IMR-90 (cell line): ENCODE measurements at regions not wholly inside any gene's neighbourhood (a gene's known extent, or its start where the extent isn't known, plus 50 kb on each side); places are given as distances from the start of the nearest gene placed in this dataset.

ENCODE experiments used
- ATAC-seq: fragments of 200-7000 bp; cut with Tn5 transposase; 2 replicates; pipeline ENCODE4 v1.9.1; 2020; ENCODE audit warnings: low read depth, mild to moderate bottlenecking, moderate library complexity
- BruUV-seq: library from RNA; stranded (reverse); fragments of 400-500 nt; replicated peaks from 2 replicates; lab custom pipeline; 2021; lab: Mats Ljungman, UMichigan
- CTCF ChIA-PET: fragments of 300-600 bp; formaldehyde crosslinking; extraction: SDS; loops from one replicate; lab custom pipeline; 2021; ENCODE audit warnings: antibody characterized with exemption; lab: Yijun Ruan, JAX
- POLR2A ChIA-PET: fragments of 300-600 bp; sonication (Branson Sonifier 250); formaldehyde crosslinking; loops from one replicate; lab custom pipeline; 2022; ENCODE audit warnings: antibody characterized with exemption; ENCODE audit not compliant: unreplicated experiment; lab: Charles Lee
- DNase-seq: peaks from one replicate; pipeline ENCODE4 v3.0.0; 2013
- H2AFZ ChIP-seq: replicated peaks from 2 replicates; pipeline ENCODE3; 2013; ENCODE audit warnings: low read length, mild to moderate bottlenecking; ENCODE audit not compliant: poor library complexity
- H2AK5ac ChIP-seq: 2 replicates; pipeline ENCODE4 v1.6.1; 2013; ENCODE audit warnings: low read depth, low read length, inconsistent platforms
- H2AK9ac ChIP-seq: replicated peaks from 2 replicates; pipeline ENCODE3; 2013; ENCODE audit warnings: mild to moderate bottlenecking, low read depth, low read length, moderate library complexity; ENCODE audit not compliant: poor library complexity
- H2BK120ac ChIP-seq: 2 replicates; pipeline ENCODE4 v1.6.1; 2013; ENCODE audit warnings: low read depth, low read length, inconsistent platforms
- H2BK15ac ChIP-seq: 3 replicates; pipeline ENCODE4 v1.6.1; 2013; ENCODE audit warnings: low read depth, low read length, inconsistent platforms
- H2BK20ac ChIP-seq: 2 replicates; pipeline ENCODE4 v1.6.1; 2013; ENCODE audit warnings: low read depth, mild to moderate bottlenecking, inconsistent platforms, low read length, moderate library complexity
- H2BK5ac ChIP-seq: 2 replicates; pipeline ENCODE4 v1.6.1; 2013; ENCODE audit warnings: mild to moderate bottlenecking, low read depth, low read length, inconsistent platforms; ENCODE audit not compliant: poor library complexity, severe bottlenecking
- H3K14ac ChIP-seq: replicated peaks from 2 replicates; pipeline ENCODE4 v1.6.1; 2013; ENCODE audit warnings: low read depth, low read length, inconsistent platforms
- H3K18ac ChIP-seq: 2 replicates; pipeline ENCODE4 v1.6.1; 2013; ENCODE audit warnings: low read depth, low read length, control low read depth
- H3K23ac ChIP-seq: 2 replicates; pipeline ENCODE4 v1.6.1; 2013; ENCODE audit warnings: low read depth, low read length, inconsistent platforms
- H3K27ac ChIP-seq: 2 replicates; pipeline ENCODE4 v1.5.1; 2013; ENCODE audit warnings: mild to moderate bottlenecking, control low read depth, low read length; ENCODE audit not compliant: insufficient read depth
- H3K27me3 ChIP-seq: 2 replicates; pipeline ENCODE4 v1.6.1; 2013; ENCODE audit warnings: low read length; ENCODE audit not compliant: control insufficient read depth, insufficient read depth
- H3K36me3 ChIP-seq: 2 replicates; pipeline ENCODE4 v1.6.1; 2013; ENCODE audit warnings: low read length, mixed read lengths; ENCODE audit not compliant: control insufficient read depth, insufficient read depth
- H3K4ac ChIP-seq: 2 replicates; pipeline ENCODE4 v1.6.1; 2013; ENCODE audit warnings: low read depth, low read length, inconsistent platforms
- H3K4me1 ChIP-seq: 2 replicates; pipeline ENCODE4 v1.6.1; 2013; ENCODE audit warnings: low read length, mixed read lengths; ENCODE audit not compliant: control insufficient read depth, insufficient read depth
- H3K4me2 ChIP-seq: 2 replicates; pipeline ENCODE4 v1.6.1; 2013; ENCODE audit warnings: low read depth, mild to moderate bottlenecking, control low read depth, low read length, moderate library complexity
- H3K4me3 ChIP-seq: 2 replicates; pipeline ENCODE4 v1.5.1; 2013; ENCODE audit warnings: low read depth, mild to moderate bottlenecking, control low read depth, low read length, moderate library complexity; ENCODE audit not compliant: insufficient read depth
- H3K56ac ChIP-seq: 2 replicates; pipeline ENCODE4 v1.6.1; 2013; ENCODE audit warnings: low read length, inconsistent platforms; ENCODE audit not compliant: insufficient read depth; ENCODE audit errors: extremely low read depth
- H3K79me1 ChIP-seq, 2 experiments: 2 replicates each; pipeline ENCODE4 v1.6.1; 2013; ENCODE audit warnings: low read length in 2 of 2, inconsistent platforms in 1 of 2, low read depth in 1 of 2
- H3K9ac ChIP-seq: 2 replicates; pipeline ENCODE4 v1.6.1; 2013; ENCODE audit warnings: low read depth, low read length, control low read depth
- H3K9me1 ChIP-seq: 2 replicates; pipeline ENCODE4 v1.6.1; 2013; ENCODE audit warnings: low read length, inconsistent platforms; ENCODE audit not compliant: insufficient read depth
- H3K9me3 ChIP-seq: 2 replicates; pipeline ENCODE4 v1.6.1; 2013; ENCODE audit warnings: low read length; ENCODE audit not compliant: control insufficient read depth, insufficient read depth
- H4K20me1 ChIP-seq: 2 replicates; pipeline ENCODE4 v1.6.1; 2013; ENCODE audit warnings: low read length, inconsistent platforms; ENCODE audit not compliant: insufficient read depth
- H4K5ac ChIP-seq: 2 replicates; pipeline ENCODE4 v1.6.1; 2013; ENCODE audit warnings: mild to moderate bottlenecking, low read depth, low read length, control low read depth
- H4K8ac ChIP-seq, 2 experiments: 2 replicates each; pipeline ENCODE4 v1.6.1; 2013; ENCODE audit warnings: low read depth in 2 of 2, low read length in 2 of 2, control low read depth in 1 of 2, inconsistent platforms in 1 of 2
- H4K91ac ChIP-seq: 2 replicates; pipeline ENCODE4 v1.6.1; 2013; ENCODE audit warnings: low read depth, low read length, inconsistent platforms; ENCODE audit not compliant: insufficient read depth
- BHLHE40 ChIP-seq: fragments of 150-350 bp; IDR thresholded peaks from 2 replicates; pipeline ENCODE4 v1.6.1; 2016; ENCODE audit warnings: mild to moderate bottlenecking, low read depth, low read length
- FOS ChIP-seq: fragments of 150-350 bp; IDR thresholded peaks from 2 replicates; pipeline ENCODE4 v1.6.1; 2016; ENCODE audit warnings: low read depth, low read length
- MAFK ChIP-seq: IDR thresholded peaks from 2 replicates; pipeline ENCODE4 v1.6.1; 2012; ENCODE audit warnings: low read depth, low read length, improper control_type of control experiment
- MAZ ChIP-seq: IDR thresholded peaks from 2 replicates; pipeline ENCODE4 v1.6.1; 2012; ENCODE audit warnings: low read depth, mild to moderate bottlenecking, low read length, improper control_type of control experiment, moderate library complexity, borderline replicate concordance
- MXI1 ChIP-seq: IDR thresholded peaks from 2 replicates; pipeline ENCODE4 v1.6.1; 2012; ENCODE audit warnings: low read depth, mild to moderate bottlenecking, low read length, moderate library complexity, borderline replicate concordance
- NFE2L2 ChIP-seq: fragments of 150-350 bp; IDR thresholded peaks from 2 replicates; pipeline ENCODE4 v1.6.1; 2016; ENCODE audit warnings: low read depth, mild to moderate bottlenecking, low read length
- POLR2A ChIP-seq: IDR thresholded peaks from 2 replicates; pipeline ENCODE4 v1.6.1; 2012; ENCODE audit warnings: mild to moderate bottlenecking, low read depth, low read length
- RAD21 ChIP-seq: IDR thresholded peaks from 2 replicates; pipeline ENCODE4 v1.6.1; 2012; ENCODE audit warnings: low read length, improper control_type of control experiment
- RCOR1 ChIP-seq: IDR thresholded peaks from 2 replicates; pipeline ENCODE4 v1.6.1; 2012; ENCODE audit warnings: mild to moderate bottlenecking, low read length, improper control_type of control experiment; ENCODE audit not compliant: insufficient replicate concordance
- RFX5 ChIP-seq: IDR thresholded peaks from 2 replicates; pipeline ENCODE4 v1.8.0; 2012; ENCODE audit warnings: low read depth, mild to moderate bottlenecking, low read length, moderate library complexity
- SMC3 ChIP-seq: fragments of 150-350 bp; IDR thresholded peaks from 2 replicates; pipeline ENCODE4 v1.6.1; 2016; ENCODE audit warnings: low read depth, mild to moderate bottlenecking, antibody characterized with exemption, low read length, moderate library complexity
- WGBS, 2 experiments: methylation state at CpG; one replicate each; pipeline versions ENCODE4 v1.1.5 to v1.1.7; 2013; ENCODE audit warnings: missing lambda C conversion rate in 2 of 2; ENCODE audit not compliant: insufficient read length in 1 of 2; ENCODE audit errors: extremely low coverage in 2 of 2; 5-methylcytosine and 5-hydroxymethylcytosine counted together
- dilution Hi-C: fragments of 300-500 bp; cut with HindIII; formaldehyde crosslinking; loops from one replicate; pipeline ENCODE4 v1.14.3; 2018; ENCODE audit warnings: low sequenced_read_pairs; ENCODE audit not compliant: unreplicated experiment
- in situ Hi-C: fragments of 300-500 bp; cut with MboI; formaldehyde crosslinking; loops from 3 replicates; pipeline ENCODE4 v1.14.3; 2019; ENCODE audit warnings: low sequenced_read_pairs, inconsistent platforms, mixed read lengths
- intact Hi-C: fragments of 100-400 bp; cut with micrococcal nuclease; formaldehyde crosslinking; loops from 2 replicates; pipeline ENCODE4 v1.10.0; 2022
- TF ChIP-seq, protein P1 (sequence below): fragments of 150-350 bp; IDR thresholded peaks from 2 replicates; pipeline ENCODE4 v1.6.1; 2017; ENCODE audit warnings: mild to moderate bottlenecking, antibody characterized with exemption, low read length, low read depth

DNA sequence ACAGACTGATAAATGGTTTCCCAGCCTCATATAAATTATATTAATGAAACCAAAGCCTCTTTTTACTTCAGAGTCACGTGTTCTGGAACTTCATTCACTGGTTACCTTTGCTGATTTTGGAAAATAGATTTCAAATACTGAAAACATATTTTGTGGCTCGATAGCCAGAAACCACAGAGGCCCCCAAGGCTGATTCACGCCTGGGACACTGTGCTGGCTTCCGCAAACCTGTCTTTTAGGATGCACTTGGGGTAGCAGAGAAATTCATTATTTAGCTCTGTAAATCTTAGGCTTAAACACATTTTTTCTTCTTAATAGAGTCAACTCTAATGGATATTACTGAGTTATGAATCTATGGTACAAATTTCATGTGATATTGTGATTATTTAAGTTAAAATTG lies 90.7 kb upstream of the TMEM18 start:
- no peak overlapping the region for H2BK120ac ChIP-seq
- no peak overlapping the region for H2BK15ac ChIP-seq
- H2AK9ac ChIP-seq = no peak overlapping the region
- no peak overlapping the region for H2BK20ac ChIP-seq
- dilution Hi-C loops (no loop called here), intact Hi-C loops (no loop called here), in situ Hi-C loops (no loop called here)
- 40% methylated on average over 1 of the region's 4 CpGs; no CpG with 5 or more reads in 1 of the 2 experiments for WGBS, 2 experiments
- H2AK5ac ChIP-seq = no peak overlapping the region
- no peak overlapping the region for H3K56ac ChIP-seq
- no peak overlapping the region for H4K91ac ChIP-seq
- DNase-seq = no peak
- no peaks in the 10 kb centered on the region for H3K27me3 ChIP-seq
- H3K4me1 ChIP-seq = no peaks in the 10 kb centered on the region
- BruUV-seq = no TSS peak
- H3K27ac ChIP-seq = no peak overlapping the region
- H3K4ac ChIP-seq = no peak overlapping the region
- no peaks in the 10 kb centered on the region for H3K79me1 ChIP-seq
- no peak overlapping the region for H4K8ac ChIP-seq
- POLR2A ChIA-PET = no interaction called here
- TF ChIP-seq MAFK (no peak), MAZ (no peak), POLR2A (no peak), FOS (no peak), RAD21 (no peak), NFE2L2 (no peak), RCOR1 (no peak), BHLHE40 (no peak), MXI1 (no peak), SMC3 (no peak), RFX5 (no peak)
- TF ChIP-seq, protein P1, sequence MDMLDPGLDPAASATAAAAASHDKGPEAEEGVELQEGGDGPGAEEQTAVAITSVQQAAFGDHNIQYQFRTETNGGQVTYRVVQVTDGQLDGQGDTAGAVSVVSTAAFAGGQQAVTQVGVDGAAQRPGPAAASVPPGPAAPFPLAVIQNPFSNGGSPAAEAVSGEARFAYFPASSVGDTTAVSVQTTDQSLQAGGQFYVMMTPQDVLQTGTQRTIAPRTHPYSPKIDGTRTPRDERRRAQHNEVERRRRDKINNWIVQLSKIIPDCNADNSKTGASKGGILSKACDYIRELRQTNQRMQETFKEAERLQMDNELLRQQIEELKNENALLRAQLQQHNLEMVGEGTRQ = no peak
- H3K14ac ChIP-seq = no peak overlapping the region
- H3K9ac ChIP-seq = no peak overlapping the region
- H3K36me3 ChIP-seq = no peaks in the 10 kb centered on the region
- H3K9me1 ChIP-seq = no peaks in the 10 kb centered on the region
- CTCF ChIA-PET = no interaction called here
- no peak overlapping the region for H3K18ac ChIP-seq
- H4K20me1 ChIP-seq = no peaks in the 10 kb centered on the region
- ATAC-seq = no peak
- H4K5ac ChIP-seq = no peak overlapping the region
- no peak overlapping the region for H2AFZ ChIP-seq
- no peak overlapping the region for H3K4me3 ChIP-seq
- H3K9me3 ChIP-seq = peaks cover 16% of the 10 kb centered on the region; the same call in 1 of the 2 replicates
- H3K4me2 ChIP-seq = no peak overlapping the region
- no peak overlapping the region for H3K23ac ChIP-seq
- H2BK5ac ChIP-seq = no peak overlapping the region
